ENCODE measurements at regions not wholly inside any gene's neighbourhood (a gene's known extent, or its start where the extent isn't known, plus 50 kb on each side); places are given as distances from the start of the nearest gene placed in this dataset.
"Not testable (repeated sequence)": the region's sequence is repeated elsewhere in the genome, so short reads cannot be mapped to it uniquely, and the experiment has no call there.

DNA sequence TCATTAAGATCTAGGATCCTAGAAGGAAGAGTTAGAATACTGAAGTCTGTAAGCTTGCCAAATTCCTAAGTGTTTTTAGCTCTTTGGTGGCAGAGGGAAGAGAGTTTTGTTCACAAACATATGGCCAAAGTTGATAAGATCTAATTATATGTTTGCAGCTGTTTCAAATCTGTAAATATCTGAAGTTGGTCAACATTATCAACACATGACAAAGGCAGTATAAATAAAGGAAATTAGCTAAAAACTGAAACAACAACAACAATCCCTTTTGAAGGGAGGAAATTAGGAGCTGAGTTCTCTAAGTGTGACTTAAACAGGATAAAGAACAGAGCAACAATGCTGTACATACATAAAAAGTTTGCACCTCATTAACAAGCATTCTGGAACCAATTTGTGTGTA is 208.7 kb downstream of the KCNJ2 start:
- H3F3A ChIP-seq (ENCODE audit: insufficient read depth): no peaks in the 10 kb centered on the region
- no peaks in the 10 kb centered on the region for H3K36me3 ChIP-seq (ENCODE audit: low read length)
- no peak overlapping the region for H2AFZ ChIP-seq (ENCODE audit: low read depth, low read length, severe bottlenecking)
- no peak for TF ChIP-seq EZH2phosphoT487 (conservative IDR thresholded peaks at IDR 0.05; ENCODE audit: low read length)
- TF ChIP-seq, protein P1, sequence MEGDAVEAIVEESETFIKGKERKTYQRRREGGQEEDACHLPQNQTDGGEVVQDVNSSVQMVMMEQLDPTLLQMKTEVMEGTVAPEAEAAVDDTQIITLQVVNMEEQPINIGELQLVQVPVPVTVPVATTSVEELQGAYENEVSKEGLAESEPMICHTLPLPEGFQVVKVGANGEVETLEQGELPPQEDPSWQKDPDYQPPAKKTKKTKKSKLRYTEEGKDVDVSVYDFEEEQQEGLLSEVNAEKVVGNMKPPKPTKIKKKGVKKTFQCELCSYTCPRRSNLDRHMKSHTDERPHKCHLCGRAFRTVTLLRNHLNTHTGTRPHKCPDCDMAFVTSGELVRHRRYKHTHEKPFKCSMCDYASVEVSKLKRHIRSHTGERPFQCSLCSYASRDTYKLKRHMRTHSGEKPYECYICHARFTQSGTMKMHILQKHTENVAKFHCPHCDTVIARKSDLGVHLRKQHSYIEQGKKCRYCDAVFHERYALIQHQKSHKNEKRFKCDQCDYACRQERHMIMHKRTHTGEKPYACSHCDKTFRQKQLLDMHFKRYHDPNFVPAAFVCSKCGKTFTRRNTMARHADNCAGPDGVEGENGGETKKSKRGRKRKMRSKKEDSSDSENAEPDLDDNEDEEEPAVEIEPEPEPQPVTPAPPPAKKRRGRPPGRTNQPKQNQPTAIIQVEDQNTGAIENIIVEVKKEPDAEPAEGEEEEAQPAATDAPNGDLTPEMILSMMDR (IDR thresholded peaks at IDR 0.05; ENCODE audit: insufficient read depth, low read length, poor library complexity, severe bottlenecking): no peak
- H3K4me3 ChIP-seq (ENCODE audit: insufficient read depth, low read length, poor library complexity, severe bottlenecking): no peak overlapping the region
- H3K9me2 ChIP-seq (replicated peaks; ENCODE audit: insufficient read depth, low read length): no peaks in the 10 kb centered on the region
- no peaks in the 10 kb centered on the region for H3K79me2 ChIP-seq (ENCODE audit: insufficient read depth, low read length)
- H3K9ac ChIP-seq (ENCODE audit: low read length): no peak overlapping the region
- H3K27ac ChIP-seq (ENCODE audit: low read depth, low read length): no peak overlapping the region
- no peaks in the 10 kb centered on the region for H3K9me3 ChIP-seq (ENCODE audit: insufficient read depth, low read length)
- H4K20me1 ChIP-seq (ENCODE audit: low read depth, low read length): no peaks in the 10 kb centered on the region
- H3K27me3 ChIP-seq (ENCODE audit: low read length): no peaks in the 10 kb centered on the region
- no peak overlapping the region for H3K4me2 ChIP-seq (ENCODE audit: low read depth, low read length, poor library complexity, severe bottlenecking)

GRCh38 chr17:70379945-70380344 is 210.6 kb downstream of the KCNJ2 start:
- Histone ChIP-seq H3K79me2 (ENCODE audit: insufficient read depth, low read length) (no peaks in the 10 kb centered on the region), H3K4me2 (ENCODE audit: low read depth, low read length, poor library complexity, severe bottlenecking) (no peak overlapping the region), H3K27ac (ENCODE audit: low read depth, low read length) (no peak overlapping the region), H3K27me3 (ENCODE audit: low read length) (no peaks in the 10 kb centered on the region), H2AFZ (ENCODE audit: low read depth, low read length, severe bottlenecking) (no peak overlapping the region), H3K4me3 (ENCODE audit: insufficient read depth, low read length, poor library complexity, severe bottlenecking) (no peak overlapping the region), H3K9ac (ENCODE audit: low read length) (no peak overlapping the region), H4K20me1 (ENCODE audit: low read depth, low read length) (no peaks in the 10 kb centered on the region), H3K9me3 (ENCODE audit: insufficient read depth, low read length) (no peaks in the 10 kb centered on the region), H3F3A (ENCODE audit: insufficient read depth) (no peaks in the 10 kb centered on the region), H3K9me2 (replicated peaks; ENCODE audit: insufficient read depth, low read length) (no peaks in the 10 kb centered on the region), H3K36me3 (ENCODE audit: low read length) (no peaks in the 10 kb centered on the region)
- TF ChIP-seq EZH2phosphoT487 (conservative IDR thresholded peaks at IDR 0.05; ENCODE audit: low read length): no peak
- TF ChIP-seq, protein P1 (IDR thresholded peaks at IDR 0.05; ENCODE audit: insufficient read depth, low read length, poor library complexity, severe bottlenecking): no peak

- not testable (repeated sequence) for H3K79me2 ChIP-seq (ENCODE audit: insufficient read depth, low read length); H3K9me2 ChIP-seq (replicated peaks; ENCODE audit: insufficient read depth, low read length)
These were observed 212.6 kb downstream of the KCNJ2 start for GRCh38 chr17:70381916-70382315.

DNA sequence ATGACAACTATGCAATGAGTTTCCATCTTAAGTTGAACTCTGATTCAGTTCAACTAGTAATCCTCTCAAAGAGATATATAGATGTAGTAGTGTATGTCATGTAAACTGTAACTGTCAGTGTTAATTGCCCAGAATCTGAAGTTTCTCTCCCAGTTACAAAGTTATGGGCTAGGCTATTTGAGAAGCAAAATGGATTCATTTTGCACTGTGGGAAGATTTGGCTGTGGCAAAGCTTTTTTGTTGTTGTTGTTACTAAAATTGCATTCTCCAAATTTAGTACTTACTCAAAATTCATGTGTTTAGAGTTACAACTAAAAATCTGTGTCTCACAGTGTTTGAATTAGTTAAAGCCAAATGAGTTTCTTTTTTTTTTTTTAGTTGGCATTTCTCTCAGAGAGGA is 219.0 kb downstream of the KCNJ2 start:
- no peak for TF ChIP-seq EZH2phosphoT487 (conservative IDR thresholded peaks at IDR 0.05; ENCODE audit: low read length)
- TF ChIP-seq, protein P1 (IDR thresholded peaks at IDR 0.05; ENCODE audit: insufficient read depth, low read length, poor library complexity, severe bottlenecking): no peak
- H3K27ac ChIP-seq (ENCODE audit: low read depth, low read length): no peak overlapping the region

More at GRCh38 chr17:70381916-70382315, 212.6 kb downstream of the KCNJ2 start:
- H2AFZ ChIP-seq (ENCODE audit: low read depth, low read length, severe bottlenecking); H3K4me2 ChIP-seq (ENCODE audit: low read depth, low read length, poor library complexity, severe bottlenecking); H4K20me1 ChIP-seq (ENCODE audit: low read depth, low read length); H3F3A ChIP-seq (ENCODE audit: insufficient read depth); H3K9ac ChIP-seq (ENCODE audit: low read length); H3K27me3 ChIP-seq (ENCODE audit: low read length); H3K36me3 ChIP-seq (ENCODE audit: low read length); H3K27ac ChIP-seq (ENCODE audit: low read depth, low read length); H3K9me3 ChIP-seq (ENCODE audit: insufficient read depth, low read length); H3K4me3 ChIP-seq (ENCODE audit: insufficient read depth, low read length, poor library complexity, severe bottlenecking): not testable (repeated sequence)

DNA sequence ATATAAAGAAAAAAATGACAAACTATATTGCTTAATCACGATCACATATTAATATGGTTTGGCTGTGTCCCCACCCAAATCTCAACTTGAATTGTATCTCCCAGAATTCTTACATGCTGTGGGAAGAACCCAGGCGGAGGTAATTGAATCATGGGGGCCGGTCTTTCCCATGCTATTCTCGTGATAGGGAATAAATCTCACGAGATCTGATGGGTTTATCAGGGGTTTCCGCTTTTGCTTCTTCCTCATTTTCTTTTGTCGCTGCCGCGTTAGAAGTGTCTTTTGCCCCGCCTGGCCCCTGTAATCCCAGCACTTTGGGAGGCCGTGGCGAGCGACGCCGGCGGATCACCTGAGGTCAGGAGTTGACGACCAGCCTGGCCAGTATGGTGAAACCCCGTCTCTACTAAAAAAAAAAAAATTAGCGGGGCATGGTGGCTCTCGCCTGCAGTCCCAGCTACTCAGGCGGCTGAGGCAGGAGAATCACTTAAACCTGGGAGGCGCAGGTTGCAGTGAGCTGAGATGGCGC is 220.0 kb downstream of the KCNJ2 start:
- H3K9ac ChIP-seq (ENCODE audit: low read length); H3K4me2 ChIP-seq (ENCODE audit: low read depth, low read length, poor library complexity, severe bottlenecking); H3K36me3 ChIP-seq (ENCODE audit: low read length); H3K79me2 ChIP-seq (ENCODE audit: insufficient read depth, low read length); H3K27me3 ChIP-seq (ENCODE audit: low read length); H3K9me2 ChIP-seq (replicated peaks; ENCODE audit: insufficient read depth, low read length); H3K9me3 ChIP-seq (ENCODE audit: insufficient read depth, low read length); H3K4me3 ChIP-seq (ENCODE audit: insufficient read depth, low read length, poor library complexity, severe bottlenecking); H4K20me1 ChIP-seq (ENCODE audit: low read depth, low read length); H2AFZ ChIP-seq (ENCODE audit: low read depth, low read length, severe bottlenecking); H3K27ac ChIP-seq (ENCODE audit: low read depth, low read length); H3F3A ChIP-seq (ENCODE audit: insufficient read depth): not testable (repeated sequence)

More for the DNA sequence above, 219.0 kb downstream of the KCNJ2 start:
- no peaks in the 10 kb centered on the region for H3K9me3 ChIP-seq (ENCODE audit: insufficient read depth, low read length)
- no peaks in the 10 kb centered on the region for H3K9me2 ChIP-seq (replicated peaks; ENCODE audit: insufficient read depth, low read length)
- H3K36me3 ChIP-seq (ENCODE audit: low read length): no peaks in the 10 kb centered on the region
- H3K4me3 ChIP-seq (ENCODE audit: insufficient read depth, low read length, poor library complexity, severe bottlenecking): no peak overlapping the region
- no peaks in the 10 kb centered on the region for H3F3A ChIP-seq (ENCODE audit: insufficient read depth)
- H3K9ac ChIP-seq (ENCODE audit: low read length): no peak overlapping the region
- H3K79me2 ChIP-seq (ENCODE audit: insufficient read depth, low read length): no peaks in the 10 kb centered on the region
- H2AFZ ChIP-seq (ENCODE audit: low read depth, low read length, severe bottlenecking): no peak overlapping the region
- H3K4me2 ChIP-seq (ENCODE audit: low read depth, low read length, poor library complexity, severe bottlenecking): no peak overlapping the region
- H3K27me3 ChIP-seq (ENCODE audit: low read length): no peaks in the 10 kb centered on the region
- H4K20me1 ChIP-seq (ENCODE audit: low read depth, low read length): no peaks in the 10 kb centered on the region
